ENCODE measurements at regions not wholly inside any gene's neighbourhood (a gene's known extent, or its start where the extent isn't known, plus 50 kb on each side); places are given as distances from the start of the nearest gene placed in this dataset.

- TF ChIP-seq, protein P1, sequence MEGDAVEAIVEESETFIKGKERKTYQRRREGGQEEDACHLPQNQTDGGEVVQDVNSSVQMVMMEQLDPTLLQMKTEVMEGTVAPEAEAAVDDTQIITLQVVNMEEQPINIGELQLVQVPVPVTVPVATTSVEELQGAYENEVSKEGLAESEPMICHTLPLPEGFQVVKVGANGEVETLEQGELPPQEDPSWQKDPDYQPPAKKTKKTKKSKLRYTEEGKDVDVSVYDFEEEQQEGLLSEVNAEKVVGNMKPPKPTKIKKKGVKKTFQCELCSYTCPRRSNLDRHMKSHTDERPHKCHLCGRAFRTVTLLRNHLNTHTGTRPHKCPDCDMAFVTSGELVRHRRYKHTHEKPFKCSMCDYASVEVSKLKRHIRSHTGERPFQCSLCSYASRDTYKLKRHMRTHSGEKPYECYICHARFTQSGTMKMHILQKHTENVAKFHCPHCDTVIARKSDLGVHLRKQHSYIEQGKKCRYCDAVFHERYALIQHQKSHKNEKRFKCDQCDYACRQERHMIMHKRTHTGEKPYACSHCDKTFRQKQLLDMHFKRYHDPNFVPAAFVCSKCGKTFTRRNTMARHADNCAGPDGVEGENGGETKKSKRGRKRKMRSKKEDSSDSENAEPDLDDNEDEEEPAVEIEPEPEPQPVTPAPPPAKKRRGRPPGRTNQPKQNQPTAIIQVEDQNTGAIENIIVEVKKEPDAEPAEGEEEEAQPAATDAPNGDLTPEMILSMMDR (IDR thresholded peaks at IDR 0.05): no peak
- no peak for TF ChIP-seq POLR2A (IDR thresholded peaks at IDR 0.05)
Observed at GRCh38 chr4:138828926-138829325, 186.7 kb upstream of the NOCT start.

All from esophagus squamous epithelium (tissue), 4 donors.